H1 (cell line): ENCODE measurements at regions not wholly inside any gene's neighbourhood (a gene's known extent, or its start where the extent isn't known, plus 50 kb on each side); places are given as distances from the start of the nearest gene placed in this dataset.
A peak's percentile ranks its signal among the peaks of the same experiment; 100 is the strongest.

Experiments used
- CTCF ChIA-PET: fragments of 300-600 bp; sonication (Branson Sonifier 250); formaldehyde crosslinking; loops from one replicate; lab custom pipeline; 2021; ENCODE audit not compliant: partially characterized antibody; lab: Charles Lee
- POLR2A ChIA-PET: fragments of 300-600 bp; sonication (Branson Sonifier 250); formaldehyde crosslinking; loops from one replicate; lab custom pipeline; 2021; ENCODE audit warnings: inconsistent platforms; ENCODE audit not compliant: partially characterized antibody; lab: Charles Lee
- DNase-seq, 2 experiments: peaks; one replicate each; pipeline versions ENCODE4 v3.0.0 to v3.0.0-alpha.2; 2010 to 2022; ENCODE audit warnings: low spot score in 2 of 2, low read depth in 1 of 2, mixed read lengths in 1 of 2
- FAIRE-seq: peaks from 2 replicates; lab custom pipeline; 2011; peaks lifted over from hg19 to GRCh38; lab: Jason Lieb, UNC
- H2AFZ ChIP-seq: 2 replicates; pipeline ENCODE4 v1.8.1; 2012; ENCODE audit warnings: low read length, inconsistent platforms
- H2AK5ac ChIP-seq: 2 replicates; pipeline ENCODE4 v1.6.1; 2013; ENCODE audit warnings: low read depth, low read length
- H2BK120ac ChIP-seq: replicated peaks from 2 replicates; pipeline ENCODE3; 2013; ENCODE audit warnings: low read depth, low read length, inconsistent platforms
- H2BK12ac ChIP-seq: 2 replicates; pipeline ENCODE4 v1.6.1; 2013; ENCODE audit warnings: low read depth, low read length
- H2BK15ac ChIP-seq: 2 replicates; pipeline ENCODE4 v1.6.1; 2013; ENCODE audit warnings: low read length
- H2BK20ac ChIP-seq: 2 replicates; pipeline ENCODE4 v1.6.1; 2013; ENCODE audit warnings: low read length
- H2BK5ac ChIP-seq: 2 replicates; pipeline ENCODE4 v1.6.1; 2013; ENCODE audit warnings: low read depth, low read length
- H3K14ac ChIP-seq: 2 replicates; pipeline ENCODE4 v1.6.1; 2013; ENCODE audit warnings: inconsistent platforms; ENCODE audit not compliant: insufficient read length
- H3K18ac ChIP-seq: 2 replicates; pipeline ENCODE4 v1.6.1; 2013; ENCODE audit warnings: low read length; ENCODE audit errors: extremely low read depth
- H3K23ac ChIP-seq: 2 replicates; pipeline ENCODE4 v1.6.1; 2013; ENCODE audit warnings: inconsistent platforms; ENCODE audit not compliant: insufficient read length
- H3K23me2 ChIP-seq: 2 replicates; pipeline ENCODE4 v1.6.1; 2013; ENCODE audit warnings: low read depth, low read length
- H3K27ac ChIP-seq: 2 replicates; pipeline ENCODE4 v1.6.1; 2011; ENCODE audit warnings: low read depth, low read length, inconsistent platforms
- H3K27me3 ChIP-seq, 4 experiments: replicated peaks in 1 of 4; 1 replicate in 1 of 4; 2 replicates in 3 of 4; pipeline versions ENCODE4 v1.6.1 to v1.8.1; 2011 to 2013; ENCODE audit warnings: low read length in 3 of 4, mild to moderate bottlenecking in 3 of 4, inconsistent platforms in 2 of 4, mixed read lengths in 2 of 4, moderate library complexity in 1 of 4; ENCODE audit not compliant: control insufficient read depth in 3 of 4, insufficient read depth in 3 of 4; ENCODE audit errors: extremely low read depth in 1 of 4
- H3K36me3 ChIP-seq, 4 experiments: 2 replicates each; pipeline versions ENCODE4 v1.6.1 to v1.8.1; 2011 to 2013; ENCODE audit warnings: mild to moderate bottlenecking in 4 of 4, low read length in 3 of 4, moderate library complexity in 2 of 4, control low read depth in 1 of 4, inconsistent platforms in 1 of 4; ENCODE audit not compliant: insufficient read depth in 4 of 4, control insufficient read depth in 2 of 4
- H3K4ac ChIP-seq: replicated peaks from 2 replicates; pipeline ENCODE3; 2013; ENCODE audit warnings: low read length, low read depth, mixed read lengths, inconsistent platforms; ENCODE audit not compliant: insufficient read length
- H3K4me1 ChIP-seq, 4 experiments: replicated peaks in 1 of 4; 1 replicate in 1 of 4; 2 replicates in 3 of 4; pipeline versions ENCODE4 v1.6.1 to v1.8.1; 2011 to 2013; ENCODE audit warnings: low read length in 3 of 4, inconsistent platforms in 2 of 4, mixed read lengths in 1 of 4; ENCODE audit not compliant: insufficient read depth in 4 of 4, control insufficient read depth in 3 of 4
- H3K4me2 ChIP-seq, 2 experiments: 2 replicates each; pipeline versions ENCODE4 v1.6.1 to v1.8.1; 2011 to 2013; ENCODE audit warnings: low read depth in 2 of 2, low read length in 2 of 2, control low read depth in 1 of 2, inconsistent platforms in 1 of 2, mild to moderate bottlenecking in 1 of 2; ENCODE audit not compliant: insufficient read depth in 1 of 2
- H3K4me3 ChIP-seq, 4 experiments: fragments of 200-600, 300-600 bp in 1 of 4; sonication (generic), shearing (Covaris generic), sonication (Bioruptor Twin) in 1 of 4; 2 replicates each; pipeline versions ENCODE4 v1.5.1 to v1.8.1; 2011 to 2016; ENCODE audit warnings: low read length in 4 of 4, low read depth in 3 of 4, control low read depth in 2 of 4, inconsistent platforms in 2 of 4, mild to moderate bottlenecking in 2 of 4, mixed read lengths in 1 of 4, moderate library complexity in 1 of 4; ENCODE audit not compliant: insufficient read depth in 2 of 4; ENCODE audit errors: extremely low read depth in 1 of 4
- H3K56ac ChIP-seq: replicated peaks from 2 replicates; pipeline ENCODE3; 2013; ENCODE audit warnings: low read depth, mild to moderate bottlenecking, mixed read lengths, low read length, inconsistent platforms; ENCODE audit not compliant: insufficient read length
- H3K79me1 ChIP-seq: 2 replicates; pipeline ENCODE4 v1.6.1; 2013; ENCODE audit warnings: low read depth, low read length, control low read depth
- H3K79me2 ChIP-seq, 2 experiments: 2 replicates each; pipeline versions ENCODE4 v1.6.1 to v1.8.1; 2012 to 2013; ENCODE audit warnings: low read length in 2 of 2, mild to moderate bottlenecking in 2 of 2, inconsistent platforms in 1 of 2; ENCODE audit not compliant: insufficient read depth in 2 of 2, control insufficient read depth in 1 of 2
- H3K9ac ChIP-seq, 4 experiments: replicated peaks in 1 of 4; 1 replicate in 1 of 4; 2 replicates in 3 of 4; pipeline versions ENCODE4 v1.6.1 to v1.8.1; 2011 to 2013; ENCODE audit warnings: low read depth in 3 of 4, low read length in 3 of 4, control low read depth in 2 of 4, mild to moderate bottlenecking in 2 of 4, moderate library complexity in 2 of 4, inconsistent platforms in 1 of 4; ENCODE audit errors: extremely low read depth in 1 of 4
- H3K9me3 ChIP-seq, 2 experiments: 2 replicates each; pipeline versions ENCODE4 v1.6.1 to v1.8.1; 2012 to 2013; ENCODE audit warnings: mild to moderate bottlenecking in 2 of 2, moderate library complexity in 2 of 2, control low read depth in 1 of 2, inconsistent platforms in 1 of 2, low read depth in 1 of 2, low read length in 1 of 2, mixed read lengths in 1 of 2; ENCODE audit not compliant: insufficient read depth in 2 of 2
- H4K20me1 ChIP-seq, 2 experiments: replicated peaks in 1 of 2; 2 replicates each; pipeline versions ENCODE3 to v1.8.1; 2011 to 2013; ENCODE audit warnings: inconsistent platforms in 2 of 2, low read length in 2 of 2, mild to moderate bottlenecking in 1 of 2; ENCODE audit not compliant: insufficient read depth in 2 of 2, control insufficient read depth in 1 of 2
- H4K5ac ChIP-seq: 2 replicates; pipeline ENCODE4 v1.6.1; 2013; ENCODE audit warnings: low read length, low read depth, mixed read lengths, inconsistent platforms; ENCODE audit not compliant: insufficient read length
- H4K8ac ChIP-seq: 2 replicates; pipeline ENCODE4 v1.8.0; 2013; ENCODE audit warnings: mild to moderate bottlenecking, moderate library complexity, low read length, inconsistent platforms; ENCODE audit not compliant: insufficient read depth; ENCODE audit errors: extremely low read depth
- H4K91ac ChIP-seq: replicated peaks from 2 replicates; pipeline ENCODE3; 2013; ENCODE audit warnings: low read length, mixed read lengths, inconsistent platforms; ENCODE audit not compliant: insufficient read length
- FOSL1 ChIP-seq: IDR thresholded peaks from 2 replicates; pipeline ENCODE4 v1.6.1; 2011; ENCODE audit warnings: mild to moderate bottlenecking, low read depth, low read length, moderate library complexity; ENCODE audit not compliant: insufficient read depth
- JUND ChIP-seq: IDR thresholded peaks from 2 replicates; pipeline ENCODE4 v1.6.1; 2011; ENCODE audit warnings: mild to moderate bottlenecking, improper control_type of control experiment, low read length
- KDM1A ChIP-seq: fragments of 200-600, 300-600 bp; sonication (generic); IDR thresholded peaks from 2 replicates; pipeline ENCODE4 v1.7.1; 2016; ENCODE audit warnings: mild to moderate bottlenecking, low read length, borderline replicate concordance
- SIX5 ChIP-seq: IDR thresholded peaks from 2 replicates; pipeline ENCODE4 v1.6.1; 2011; ENCODE audit warnings: mild to moderate bottlenecking, low read depth, low read length
- SP2 ChIP-seq: IDR thresholded peaks from 2 replicates; pipeline ENCODE4 v1.6.1; 2012; ENCODE audit warnings: mild to moderate bottlenecking, low read length, inconsistent platforms
- WGBS, 2 experiments: shearing (Covaris generic) in 1 of 2; methylation state at CpG; one replicate each; pipeline versions ENCODE4 v1.1.6 to v1.1.7; 2013 to 2015; ENCODE audit warnings: low lambda C conversion rate in 2 of 2, mixed read lengths in 2 of 2, inconsistent platforms in 1 of 2, low coverage in 1 of 2, missing lambda C conversion rate in 1 of 2; ENCODE audit not compliant: insufficient replicate concordance in 2 of 2, insufficient coverage in 1 of 2, insufficient read length in 1 of 2; ENCODE audit errors: extremely low coverage in 1 of 2, missing lambda C conversion rate in 1 of 2; 5-methylcytosine and 5-hydroxymethylcytosine counted together

DNA sequence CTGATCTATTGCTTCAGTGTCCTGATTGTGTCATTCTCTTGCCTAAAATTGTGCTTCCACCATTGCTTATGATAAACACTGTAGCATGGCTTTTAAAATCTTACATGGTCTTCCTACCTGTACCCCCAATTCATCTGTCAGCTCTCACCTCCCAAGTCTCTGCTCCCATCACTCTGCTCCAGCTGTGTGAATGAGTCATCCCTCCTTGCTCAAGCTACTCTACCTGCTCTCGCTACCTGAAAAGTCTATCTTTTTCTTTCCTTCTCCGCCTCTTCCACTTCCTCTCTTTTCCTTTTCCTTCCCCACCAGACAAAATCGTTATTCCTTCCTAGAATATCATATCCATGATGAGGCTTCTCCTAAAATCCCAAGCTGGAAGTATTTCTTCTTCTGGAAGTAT, 341.7 kb downstream of the PRELID2 start:
- 87 to 100% methylated on average over 2 to 3 of the region's 3 CpGs for WGBS, 2 experiments
- no peak for DNase-seq
- CTCF ChIA-PET = no interaction called here
- Histone ChIP-seq H3K18ac (no peak overlapping the region), H4K20me1 (no peaks in the 10 kb centered on the region), H3K36me3 (no peaks in the 10 kb centered on the region), H3K9ac (no peak overlapping the region), H3K27ac (no peak overlapping the region), H2BK120ac (no peak overlapping the region), H3K4ac (no peak overlapping the region), H4K8ac (no peak overlapping the region), H3K27me3 (no peaks in the 10 kb centered on the region), H3K4me1 (no peaks in the 10 kb centered on the region), H3K14ac (no peak overlapping the region), H2BK20ac (no peak overlapping the region)
- no peak for FAIRE-seq
- POLR2A ChIA-PET = no interaction called here
- peak; percentile 26; the same call in 1 of the 2 replicates for TF ChIP-seq JUND
- TF ChIP-seq SIX5 = no peak
- TF ChIP-seq SP2 = no peak
- no peak for TF ChIP-seq KDM1A
- TF ChIP-seq FOSL1 = no peak
- TF ChIP-seq, all 59 proteins: peak for 1
- no peak overlapping the region for H4K5ac ChIP-seq
- H3K23me2 ChIP-seq = no peaks in the 10 kb centered on the region
- no peak overlapping the region for H3K23ac ChIP-seq
- H2BK5ac ChIP-seq = no peak overlapping the region
- no peaks in the 10 kb centered on the region for H3K79me2 ChIP-seq
- no peak overlapping the region for H2AFZ ChIP-seq
- H3K9me3 ChIP-seq = no peaks in the 10 kb centered on the region
- no peak overlapping the region for H3K4me3 ChIP-seq
- no peak overlapping the region for H4K91ac ChIP-seq
- no peak overlapping the region for H3K56ac ChIP-seq
- H3K4me2 ChIP-seq = no peak overlapping the region
- no peak overlapping the region for H2BK12ac ChIP-seq
- H2BK15ac ChIP-seq = no peak overlapping the region
- H3K79me1 ChIP-seq = no peaks in the 10 kb centered on the region
- H2AK5ac ChIP-seq = no peak overlapping the region
